ENCODE measurements at regions not wholly inside any gene's neighbourhood (a gene's known extent, or its start where the extent isn't known, plus 50 kb on each side); places are given as distances from the start of the nearest gene placed in this dataset.

GRCh38 chr6:159460476-159460875, 232.6 kb downstream of the SOD2 start:
- WGBS, 2 donors = 82 to 83% methylated on average over 4 of the region's 4 CpGs
- Histone ChIP-seq H3K36me3 (no peaks in the 10 kb centered on the region), H3K9me3 (no peaks in the 10 kb centered on the region), H3K27ac (peak overlapping the region in 1 of 4 donors; percentile 15), H3K4me3 (no peak overlapping the region), H3K4me1 (peaks cover 0 to 10% (median 0%) of the 10 kb centered on the region in 4 donors), H3K27me3 (no peaks in the 10 kb centered on the region)
- no peak for DNase-seq (ENCODE audit: low spot score in 2 of 2)
- TF ChIP-seq CTCF (IDR thresholded peaks at IDR 0.05) (no peak), EP300 (IDR thresholded peaks at IDR 0.05) (no peak)

GRCh38 chr6:159456349-159456748, 236.7 kb downstream of the SOD2 start:
- DNase-seq (ENCODE audit: low spot score in 2 of 2) = no peak
- TF ChIP-seq CTCF (IDR thresholded peaks at IDR 0.05) = no peak
- peak in 1 of 2 donors; percentile 24 for TF ChIP-seq EP300 (IDR thresholded peaks at IDR 0.05)
- Histone ChIP-seq H3K27ac (no peak overlapping the region), H3K9me3 (no peaks in the 10 kb centered on the region), H3K4me1 (peaks cover 0 to 9% (median 0%) of the 10 kb centered on the region in 4 donors), H3K36me3 (no peaks in the 10 kb centered on the region), H3K4me3 (no peak overlapping the region), H3K27me3 (no peaks in the 10 kb centered on the region)
- 29 to 31% methylated on average over 2 of the region's 2 CpGs for WGBS, 2 donors

DNA sequence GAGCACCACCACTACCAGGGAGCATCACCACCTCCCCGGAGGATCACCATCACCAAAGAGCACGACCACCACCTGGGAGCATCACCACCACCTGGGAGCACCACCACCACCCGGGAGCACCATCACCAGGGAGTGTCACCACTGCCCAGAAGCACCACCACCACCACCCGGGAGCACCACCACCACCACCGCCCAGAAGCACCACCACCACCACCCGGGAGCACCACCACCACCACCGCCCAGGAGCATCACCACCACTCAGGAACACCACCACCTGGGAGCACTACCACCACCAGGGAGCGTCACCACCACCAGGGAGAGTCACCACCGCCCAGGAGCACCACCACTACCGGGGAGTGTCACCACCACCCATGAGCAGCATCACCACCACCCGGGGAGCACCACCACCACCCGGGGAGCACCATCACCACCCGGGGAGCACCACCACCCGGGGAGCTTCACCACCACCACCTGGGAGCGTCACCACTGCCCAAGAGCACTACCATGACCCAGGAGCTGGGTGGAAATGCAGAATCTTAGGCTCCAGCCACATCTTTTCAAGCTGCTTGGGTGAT, 237.3 kb downstream of the SOD2 start:
- peaks cover 0 to 6% (median 0%) of the 10 kb centered on the region in 4 donors for H3K4me1 ChIP-seq
- H3K9me3 ChIP-seq = no peaks in the 10 kb centered on the region
- 90 to 94% methylated on average over 12 to 14 of the region's 15 CpGs for WGBS, 2 donors
- no peaks in the 10 kb centered on the region for H3K36me3 ChIP-seq
- no peaks in the 10 kb centered on the region for H3K27me3 ChIP-seq
- DNase-seq (ENCODE audit: low spot score in 2 of 2) = no peak
- peak overlapping the region in 1 of 4 donors; percentile 29 for H3K27ac ChIP-seq
- TF ChIP-seq POLR2A (IDR thresholded peaks at IDR 0.05) (no peak), CTCF (IDR thresholded peaks at IDR 0.05) (no peak), EP300 (IDR thresholded peaks at IDR 0.05) (no peak)
- no peak overlapping the region for H3K4me3 ChIP-seq

- H3K36me3 ChIP-seq = no peaks in the 10 kb centered on the region
- DNase-seq (ENCODE audit: low spot score in 2 of 2) = no peak
- no peak for TF ChIP-seq EP300 (IDR thresholded peaks at IDR 0.05)
- no peak for TF ChIP-seq POLR2A (IDR thresholded peaks at IDR 0.05)
- TF ChIP-seq CTCF (IDR thresholded peaks at IDR 0.05) = no peak
- 24 to 38% methylated on average over 3 of the region's 3 CpGs for WGBS, 2 donors
- H3K4me1 ChIP-seq = peaks cover 0 to 4% (median 0%) of the 10 kb centered on the region in 4 donors
- no peaks in the 10 kb centered on the region for H3K9me3 ChIP-seq
- no peaks in the 10 kb centered on the region for H3K27me3 ChIP-seq
- H3K27ac ChIP-seq = peak overlapping the region in 2 of 4 donors; percentile 43 to 74
- no peak overlapping the region for H3K4me3 ChIP-seq
Observed at GRCh38 chr6:159450815-159451465, 242.1 kb downstream of the SOD2 start.

DNA sequence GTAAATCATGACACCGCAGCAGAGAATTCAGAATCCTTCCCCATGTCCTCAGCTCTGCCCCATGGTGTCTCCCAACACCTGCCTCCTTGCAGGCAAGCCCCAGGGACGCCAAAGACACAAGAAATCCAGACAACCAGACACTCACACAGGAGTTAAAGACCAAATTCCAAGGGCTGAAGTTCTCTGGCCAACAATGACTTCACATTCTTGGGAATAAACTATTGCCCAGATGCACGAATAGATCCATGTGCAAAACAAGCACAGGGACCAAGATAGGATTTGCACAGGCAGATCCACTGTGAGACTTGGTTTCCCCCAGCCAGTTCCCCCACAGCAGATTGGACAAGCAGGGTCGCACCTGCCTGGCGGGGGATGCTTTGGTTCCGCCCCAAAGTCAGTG, 246.7 kb downstream of the SOD2 start:
- no peak for TF ChIP-seq CTCF (IDR thresholded peaks at IDR 0.05)
- no peak for TF ChIP-seq POLR2A (IDR thresholded peaks at IDR 0.05)
- no peak for TF ChIP-seq EP300 (IDR thresholded peaks at IDR 0.05)
- Histone ChIP-seq H3K4me3 (no peak overlapping the region), H3K36me3 (no peaks in the 10 kb centered on the region), H3K4me1 (peaks cover 0 to 4% (median 0%) of the 10 kb centered on the region in 4 donors), H3K9me3 (no peaks in the 10 kb centered on the region), H3K27me3 (no peaks in the 10 kb centered on the region), H3K27ac (no peak overlapping the region)
- DNase-seq (ENCODE audit: low spot score in 2 of 2) = no peak
- WGBS, 2 donors = 69 to 75% methylated on average over 6 of the region's 6 CpGs

Measured in tibial nerve (tissue), 4 donors.